Activated T-helper 1 cell treated with anti-CD3 and anti-CD28 coated beads, Interleukin-12 subunit alpha, Interleukin-12 subunit beta, Interleukin-2, Interleukin-4 antibody, amounts not matched to agents 30 ng/mL and 10 ng/mL and 1 ng/mL, durations not matched to agents 14 hours and 24 hours and 36 hours (primary cell): ENCODE measurements at regions not wholly inside any gene's neighbourhood (a gene's known extent, or its start where the extent isn't known, plus 50 kb on each side); places are given as distances from the start of the nearest gene placed in this dataset.

Source experiments
- DNase-seq: peaks from one replicate; pipeline ENCODE4 v3.0.0; 2021; ENCODE audit warnings: low spot score
- H3K27ac Mint-ChIP-seq: one replicate; pipeline ENCODE4 v1.8.0; 2021; ENCODE audit warnings: mild to moderate bottlenecking, mixed read lengths
- H3K27me3 Mint-ChIP-seq: one replicate; pipeline ENCODE4 v1.8.0; 2022; ENCODE audit warnings: mild to moderate bottlenecking, moderate library complexity, mixed read lengths; ENCODE audit not compliant: insufficient read depth
- H3K36me3 Mint-ChIP-seq: one replicate; pipeline ENCODE4 v1.8.0; 2021; ENCODE audit warnings: low read depth, mixed read lengths
- H3K4me1 Mint-ChIP-seq: one replicate; pipeline ENCODE4 v1.8.0; 2021; ENCODE audit warnings: low read depth, mixed read lengths
- H3K4me3 Mint-ChIP-seq: one replicate; pipeline ENCODE4 v1.8.0; 2021; ENCODE audit warnings: mild to moderate bottlenecking, moderate library complexity, mixed read lengths
- H3K9me3 Mint-ChIP-seq: one replicate; pipeline ENCODE4 v1.8.0; 2021; ENCODE audit warnings: mixed read lengths
- intact Hi-C: fragments of 100-400 bp; cut with micrococcal nuclease; formaldehyde crosslinking; loops from one replicate; pipeline ENCODE4 v1.15.1; 2024

DNA sequence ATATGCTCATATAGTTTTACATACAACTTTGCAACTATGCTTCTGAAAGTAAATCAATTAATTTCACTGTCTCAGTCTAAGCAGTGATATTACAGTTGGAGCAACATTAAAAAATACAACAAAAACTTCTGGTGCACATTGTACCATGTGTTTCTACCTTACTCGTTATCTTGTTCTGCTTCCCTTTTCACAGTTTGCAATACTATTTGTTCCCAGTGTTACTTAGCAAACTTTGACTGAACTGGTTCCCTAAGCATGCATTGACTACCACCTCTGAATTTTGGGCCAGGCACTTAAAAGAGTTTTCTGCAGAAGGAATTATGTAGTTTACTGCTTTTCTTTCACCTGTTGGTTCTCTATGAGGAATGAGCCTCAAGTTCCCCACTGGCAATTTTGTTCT is 152.7 kb downstream of the SEC61B start:
- no peaks in the 10 kb centered on the region for H3K36me3 Mint-ChIP-seq

DNA sequence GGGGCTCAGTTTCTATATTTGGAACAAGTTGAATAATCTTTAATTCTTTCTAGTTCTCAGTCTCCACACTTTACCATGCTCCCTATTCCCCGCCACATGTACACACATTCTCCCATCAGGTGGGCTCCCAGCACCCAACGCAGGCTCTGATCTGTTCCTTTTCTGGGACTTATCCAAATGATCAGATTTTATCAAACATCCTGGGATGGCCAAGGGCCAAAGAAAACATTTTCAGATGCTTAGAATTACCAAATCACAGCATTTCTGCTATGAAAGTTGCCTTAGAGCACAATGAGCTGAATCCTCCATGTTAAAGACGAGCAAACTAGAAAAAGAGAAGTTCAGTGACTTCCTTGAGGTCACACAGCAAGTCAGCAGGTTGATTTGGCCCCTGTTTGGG is 153.4 kb downstream of the SEC61B start:
- no peak overlapping the region for H3K27ac Mint-ChIP-seq
- no peak overlapping the region for H3K4me3 Mint-ChIP-seq
- H3K4me1 Mint-ChIP-seq: no peaks in the 10 kb centered on the region
- DNase-seq: no peak
- H3K27me3 Mint-ChIP-seq: peaks cover 17% of the 10 kb centered on the region
- no peaks in the 10 kb centered on the region for H3K36me3 Mint-ChIP-seq
- H3K9me3 Mint-ChIP-seq: no peaks in the 10 kb centered on the region
- intact Hi-C loops: no loop called here

More for the DNA sequence above, 152.7 kb downstream of the SEC61B start:
- no peak overlapping the region for H3K4me3 Mint-ChIP-seq
- DNase-seq: no peak
- no peak overlapping the region for H3K27ac Mint-ChIP-seq
- peaks cover 13% of the 10 kb centered on the region for H3K27me3 Mint-ChIP-seq
- intact Hi-C loops: no loop called here
- H3K9me3 Mint-ChIP-seq: no peaks in the 10 kb centered on the region
- H3K4me1 Mint-ChIP-seq: peaks cover 5% of the 10 kb centered on the region

- Mint-ChIP-seq H3K36me3 (no peaks in the 10 kb centered on the region), H3K4me1 (no peaks in the 10 kb centered on the region), H3K9me3 (no peaks in the 10 kb centered on the region), H3K27ac (no peak overlapping the region), H3K27me3 (peaks cover 24% of the 10 kb centered on the region), H3K4me3 (no peak overlapping the region)
- DNase-seq: no peak
- intact Hi-C loops: no loop called here
These were observed 156.0 kb downstream of the SEC61B start for GRCh38 chr9:99377790-99378775.

DNA sequence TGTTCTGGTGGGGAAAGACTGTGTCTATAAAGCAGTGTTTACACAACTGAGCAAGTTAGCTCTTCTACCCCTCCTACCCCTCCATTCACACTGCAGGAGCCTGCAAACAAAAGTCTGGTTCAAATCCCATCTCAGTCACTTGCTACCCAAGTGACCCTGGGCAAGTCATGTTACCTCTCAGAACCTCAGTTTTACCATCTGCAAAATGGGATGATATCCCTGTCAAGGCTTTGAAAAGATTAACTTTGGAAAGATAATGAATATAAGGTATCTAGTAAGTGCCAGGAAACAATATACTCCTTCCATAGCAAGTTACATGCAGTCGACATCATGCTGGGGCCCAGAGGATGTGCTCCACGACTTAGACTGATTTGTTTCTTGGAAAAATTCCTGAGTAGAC is 161.5 kb downstream of the SEC61B start:
- intact Hi-C loops: no loop called here
- Mint-ChIP-seq H3K4me3 (no peak overlapping the region), H3K27ac (no peak overlapping the region), H3K9me3 (no peaks in the 10 kb centered on the region), H3K36me3 (no peaks in the 10 kb centered on the region), H3K4me1 (no peaks in the 10 kb centered on the region), H3K27me3 (peaks cover 22% of the 10 kb centered on the region)
- no peak for DNase-seq

DNA sequence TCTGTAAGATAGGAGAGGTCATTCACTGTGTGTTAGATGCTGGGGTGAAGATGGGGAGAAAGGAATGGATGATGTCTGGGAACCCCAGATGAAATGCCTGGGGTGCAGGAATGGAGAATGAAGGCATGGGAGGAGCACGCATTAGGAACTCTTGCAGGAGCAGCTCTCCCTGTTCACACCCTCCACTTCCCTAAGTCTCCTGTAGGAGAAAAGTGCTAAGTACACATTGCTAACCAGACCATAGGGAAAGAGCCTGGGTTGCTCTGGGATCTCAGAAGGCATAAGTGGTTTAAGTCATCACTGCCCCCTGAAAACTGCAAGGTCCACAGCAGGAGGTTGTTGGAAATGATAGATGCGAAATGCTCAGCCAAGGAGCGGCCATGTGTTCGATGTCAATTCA is 163.1 kb downstream of the SEC61B start:
- H3K27ac Mint-ChIP-seq: no peak overlapping the region
- peaks cover 12% of the 10 kb centered on the region for H3K27me3 Mint-ChIP-seq
- H3K4me3 Mint-ChIP-seq: no peak overlapping the region
- intact Hi-C loops: no loop called here
- DNase-seq: no peak
- H3K4me1 Mint-ChIP-seq: no peaks in the 10 kb centered on the region
- H3K36me3 Mint-ChIP-seq: no peaks in the 10 kb centered on the region
- no peaks in the 10 kb centered on the region for H3K9me3 Mint-ChIP-seq

GRCh38 chr9:99385814-99386279 is 163.8 kb downstream of the SEC61B start:
- Mint-ChIP-seq H3K4me1 (no peaks in the 10 kb centered on the region), H3K27ac (no peak overlapping the region), H3K27me3 (peaks cover 12% of the 10 kb centered on the region), H3K36me3 (no peaks in the 10 kb centered on the region), H3K4me3 (no peak overlapping the region), H3K9me3 (no peaks in the 10 kb centered on the region)
- intact Hi-C loops: no loop called here
- DNase-seq: no peak

GRCh38 chr9:99387431-99387830 is 165.3 kb downstream of the SEC61B start:
- intact Hi-C loops: no loop called here
- no peaks in the 10 kb centered on the region for H3K4me1 Mint-ChIP-seq
- H3K27me3 Mint-ChIP-seq: peaks cover 2% of the 10 kb centered on the region
- no peak overlapping the region for H3K27ac Mint-ChIP-seq
- H3K9me3 Mint-ChIP-seq: no peaks in the 10 kb centered on the region
- no peak for DNase-seq
- H3K4me3 Mint-ChIP-seq: no peak overlapping the region
- no peaks in the 10 kb centered on the region for H3K36me3 Mint-ChIP-seq

DNA sequence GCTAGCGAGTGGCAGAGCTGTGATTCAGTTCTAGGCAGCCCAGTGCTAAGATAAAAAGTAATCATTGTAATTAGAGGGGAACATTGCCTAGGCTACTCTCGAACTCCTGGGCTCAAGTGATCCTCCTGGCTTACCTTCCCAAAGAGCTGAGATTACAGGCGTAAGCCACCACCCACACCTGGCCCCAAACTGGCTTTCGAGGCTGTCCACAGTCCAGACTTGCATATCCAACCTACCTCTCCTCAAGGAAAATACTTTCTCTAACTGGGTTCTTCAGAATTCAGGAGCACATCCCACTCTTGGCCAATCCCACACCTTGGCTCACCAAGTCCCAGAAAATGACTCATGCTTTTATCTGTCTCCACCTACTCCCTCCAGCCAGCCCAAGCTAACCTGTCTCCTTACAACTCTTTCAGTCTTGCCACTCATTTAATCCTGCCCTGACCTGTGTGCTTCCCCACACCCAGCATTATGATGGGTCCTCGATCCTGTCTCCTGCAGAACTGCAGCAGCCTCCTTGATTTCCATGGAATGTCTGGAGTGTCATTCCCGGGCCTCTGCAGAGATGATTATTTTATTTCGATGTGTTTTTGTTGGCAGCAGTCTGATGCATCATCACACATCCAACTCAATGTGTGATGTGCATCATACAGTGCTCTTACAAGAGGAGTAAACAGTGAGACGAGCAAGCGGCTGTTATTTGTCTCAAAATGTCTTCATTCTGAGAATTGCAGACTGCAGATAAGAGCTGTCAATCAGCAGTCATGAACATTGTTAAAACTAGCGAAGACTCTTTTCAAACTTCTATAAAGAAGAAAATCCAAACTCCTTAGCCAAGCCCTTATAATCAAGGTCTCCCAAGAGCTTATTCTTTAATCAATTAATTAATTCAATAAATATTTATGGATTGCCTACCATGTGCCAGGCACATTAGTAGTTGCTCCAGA is 167.3 kb downstream of the SEC61B start:
- intact Hi-C loops: no loop called here
- H3K36me3 Mint-ChIP-seq: no peaks in the 10 kb centered on the region

GRCh38 chr9:99391937-99392594 is 170.0 kb downstream of the SEC61B start:
- Mint-ChIP-seq H3K27ac (no peak overlapping the region), H3K4me3 (no peak overlapping the region), H3K36me3 (no peaks in the 10 kb centered on the region), H3K27me3 (peaks cover 3% of the 10 kb centered on the region), H3K9me3 (no peaks in the 10 kb centered on the region), H3K4me1 (no peaks in the 10 kb centered on the region)
- intact Hi-C loops: no loop called here
- DNase-seq: no peak

More for the DNA sequence above, 167.3 kb downstream of the SEC61B start:
- no peak overlapping the region for H3K4me3 Mint-ChIP-seq
- H3K27ac Mint-ChIP-seq: no peak overlapping the region
- no peak for DNase-seq
- no peaks in the 10 kb centered on the region for H3K9me3 Mint-ChIP-seq
- H3K27me3 Mint-ChIP-seq: no peaks in the 10 kb centered on the region
- no peaks in the 10 kb centered on the region for H3K4me1 Mint-ChIP-seq

DNA sequence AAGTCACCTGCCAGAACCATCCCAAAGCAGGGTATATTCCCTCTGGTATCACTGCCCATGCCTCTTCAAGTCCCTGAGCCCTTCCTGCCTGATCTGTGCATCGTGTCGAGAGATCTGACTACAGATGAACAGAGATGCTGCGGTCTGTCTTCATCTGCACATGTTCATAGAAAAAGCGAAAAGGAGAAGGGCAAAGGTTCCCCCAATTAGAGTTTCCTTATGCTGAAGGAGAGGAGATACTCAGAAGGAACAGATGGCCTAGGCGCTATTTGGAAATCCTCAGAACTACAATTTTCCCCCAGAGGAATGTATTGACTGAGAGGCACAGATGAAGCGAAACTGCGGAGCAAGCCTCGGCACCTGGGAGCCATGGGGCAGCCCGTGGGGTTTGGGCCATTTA is 170.9 kb downstream of the SEC61B start:
- H3K9me3 Mint-ChIP-seq: no peaks in the 10 kb centered on the region
- intact Hi-C loops: no loop called here
- no peak for DNase-seq
- H3K4me1 Mint-ChIP-seq: no peaks in the 10 kb centered on the region
- H3K27ac Mint-ChIP-seq: no peak overlapping the region
- H3K4me3 Mint-ChIP-seq: no peak overlapping the region
- H3K27me3 Mint-ChIP-seq: peaks cover 3% of the 10 kb centered on the region
- no peaks in the 10 kb centered on the region for H3K36me3 Mint-ChIP-seq

DNA sequence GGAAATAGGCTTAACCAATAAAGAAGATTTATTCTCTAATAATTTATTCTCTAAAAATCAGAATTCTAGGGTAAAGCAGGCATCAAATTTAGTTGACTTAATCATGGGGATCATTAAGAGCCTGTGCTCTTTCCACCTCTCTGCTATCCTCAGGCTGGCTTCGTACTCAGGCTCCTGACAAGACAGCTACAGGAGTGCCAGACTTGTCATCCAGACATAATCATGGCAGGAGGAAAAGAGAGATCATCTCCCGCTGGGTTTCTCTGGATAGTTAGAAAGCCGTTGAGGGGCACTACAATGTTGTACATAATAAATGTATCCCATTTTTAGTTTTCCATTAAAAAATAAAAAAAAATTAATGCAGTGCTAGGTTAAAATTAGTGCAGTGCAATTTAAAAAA is 171.9 kb downstream of the SEC61B start:
- no peaks in the 10 kb centered on the region for H3K4me1 Mint-ChIP-seq
- intact Hi-C loops: no loop called here
- H3K9me3 Mint-ChIP-seq: no peaks in the 10 kb centered on the region
- H3K36me3 Mint-ChIP-seq: no peaks in the 10 kb centered on the region
- DNase-seq: no peak
- H3K27ac Mint-ChIP-seq: no peak overlapping the region
- no peak overlapping the region for H3K4me3 Mint-ChIP-seq
- peaks cover 3% of the 10 kb centered on the region for H3K27me3 Mint-ChIP-seq

- intact Hi-C loops: no loop called here
- Mint-ChIP-seq H3K9me3 (no peaks in the 10 kb centered on the region), H3K36me3 (no peaks in the 10 kb centered on the region), H3K4me3 (no peak overlapping the region), H3K4me1 (no peaks in the 10 kb centered on the region), H3K27ac (no peak overlapping the region), H3K27me3 (peaks cover 3% of the 10 kb centered on the region)
- DNase-seq: no peak
These were observed 176.2 kb downstream of the SEC61B start for GRCh38 chr9:99398241-99398640.
